Activated T-cell treated with anti-CD3 and anti-CD28 coated beads, Interleukin-2, amount 50 U/mL, for 24 hours (primary cell): ENCODE measurements at regions not wholly inside any gene's neighbourhood (a gene's known extent, or its start where the extent isn't known, plus 50 kb on each side); places are given as distances from the start of the nearest gene placed in this dataset.

Experiments used
- DNase-seq: peaks from one replicate; pipeline ENCODE4 v3.0.0-alpha.2; 2020
- H3K27ac Mint-ChIP-seq: 2 replicates; pipeline ENCODE4 v1.8.0; 2020; ENCODE audit warnings: mild to moderate bottlenecking, mixed read lengths
- H3K27me3 Mint-ChIP-seq: 2 replicates; pipeline ENCODE4 v1.8.0; 2020; ENCODE audit warnings: mixed read lengths
- H3K36me3 Mint-ChIP-seq: 2 replicates; pipeline ENCODE4 v1.8.0; 2020; ENCODE audit warnings: low read depth, mixed read lengths
- H3K4me1 Mint-ChIP-seq: 2 replicates; pipeline ENCODE4 v1.8.0; 2020; ENCODE audit warnings: low read depth, mixed read lengths
- H3K4me3 Mint-ChIP-seq: 2 replicates; pipeline ENCODE4 v1.8.0; 2020; ENCODE audit warnings: mild to moderate bottlenecking, moderate library complexity, mixed read lengths
- H3K9me3 Mint-ChIP-seq: 2 replicates; pipeline ENCODE4 v1.8.0; 2020; ENCODE audit warnings: mixed read lengths

DNA sequence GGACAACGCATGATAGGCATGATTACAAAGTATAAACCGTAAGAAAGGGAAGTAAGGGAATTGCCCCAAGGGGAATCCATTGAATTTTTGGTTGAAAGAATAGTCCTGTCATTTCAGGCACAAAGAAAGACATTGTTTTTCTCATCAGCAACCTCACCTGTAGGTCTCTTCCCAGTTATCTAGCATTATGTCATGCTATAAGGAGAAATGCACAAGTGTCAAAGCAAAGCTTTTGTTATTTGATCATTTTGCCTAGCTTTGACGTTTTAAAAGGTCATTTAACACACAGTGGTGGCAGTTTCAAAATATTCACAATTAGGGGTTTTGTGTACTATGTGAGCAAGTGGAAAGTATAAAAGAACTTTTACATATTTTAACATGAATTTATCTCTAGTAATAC, 796.2 kb upstream of the MIR17HG start:
- Mint-ChIP-seq H3K27me3 (no peaks in the 10 kb centered on the region), H3K36me3 (no peaks in the 10 kb centered on the region), H3K4me3 (no peak overlapping the region), H3K9me3 (peaks cover 29% of the 10 kb centered on the region), H3K27ac (no peak overlapping the region), H3K4me1 (no peaks in the 10 kb centered on the region)
- no peak for DNase-seq

DNA sequence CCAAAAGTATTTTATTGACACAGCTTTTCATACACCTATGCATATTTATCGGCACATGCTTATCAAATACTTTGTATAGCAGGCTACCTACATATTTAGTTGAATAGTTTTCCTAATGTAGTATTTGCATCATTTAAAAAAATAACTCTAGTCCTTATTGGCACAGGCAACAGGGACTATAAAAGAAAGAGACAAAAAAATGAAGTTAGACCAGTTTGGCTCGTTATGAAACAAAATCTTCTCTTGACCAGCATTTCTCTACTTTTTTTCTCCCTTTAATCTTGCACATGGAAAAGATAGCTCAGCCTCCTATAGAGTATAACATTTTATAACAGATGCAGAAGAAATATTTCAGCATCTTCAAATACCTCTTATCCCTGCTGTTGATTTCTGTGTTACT, 794.8 kb upstream of the MIR17HG start:
- Mint-ChIP-seq H3K4me1 (no peaks in the 10 kb centered on the region), H3K4me3 (no peak overlapping the region), H3K27me3 (no peaks in the 10 kb centered on the region), H3K27ac (no peak overlapping the region), H3K9me3 (peaks cover 26% of the 10 kb centered on the region), H3K36me3 (no peaks in the 10 kb centered on the region)
- DNase-seq = no peak

DNA sequence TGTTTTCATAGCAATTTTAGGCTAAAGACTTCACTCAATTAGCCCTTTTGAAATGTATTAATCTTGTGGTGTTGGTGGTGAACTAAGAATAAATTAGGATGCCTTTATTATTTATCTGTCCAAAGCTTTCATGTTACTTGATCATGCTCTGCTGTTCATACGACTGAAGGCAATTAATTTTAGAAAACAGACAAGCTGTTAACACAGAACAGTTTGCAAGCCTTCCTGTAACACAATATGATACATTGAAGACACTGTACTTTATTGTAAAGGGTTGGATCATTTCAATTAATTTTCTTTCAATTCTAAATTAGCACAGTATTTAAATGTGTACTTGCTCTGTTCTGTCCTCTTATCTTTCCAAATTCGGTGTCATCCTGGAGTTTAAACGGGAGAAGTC, 794.3 kb upstream of the MIR17HG start:
- H3K27ac Mint-ChIP-seq = no peak overlapping the region
- no peaks in the 10 kb centered on the region for H3K4me1 Mint-ChIP-seq
- no peak for DNase-seq
- peaks cover 21% of the 10 kb centered on the region for H3K9me3 Mint-ChIP-seq
- H3K4me3 Mint-ChIP-seq = no peak overlapping the region
- H3K27me3 Mint-ChIP-seq = no peaks in the 10 kb centered on the region
- no peaks in the 10 kb centered on the region for H3K36me3 Mint-ChIP-seq

DNA sequence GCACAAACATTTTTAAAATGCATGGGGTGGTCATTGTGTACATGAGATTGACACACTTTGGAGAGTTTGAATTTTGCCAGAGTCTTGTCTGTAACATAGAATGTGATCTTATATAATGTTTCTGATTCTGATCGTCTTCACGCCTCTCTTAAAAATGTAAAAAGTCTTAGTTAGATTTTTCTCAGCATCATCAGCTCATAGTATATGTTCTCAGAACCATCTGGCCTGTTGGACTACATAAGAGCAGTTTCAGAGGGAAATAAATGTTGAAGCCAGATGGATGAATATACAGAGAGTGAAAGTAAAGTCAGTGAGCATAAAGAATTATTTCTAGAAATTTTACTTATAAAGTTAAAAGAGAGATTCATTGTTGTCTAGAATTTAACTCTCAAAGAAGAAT, 789.9 kb upstream of the MIR17HG start:
- no peaks in the 10 kb centered on the region for H3K4me1 Mint-ChIP-seq
- H3K36me3 Mint-ChIP-seq = no peaks in the 10 kb centered on the region
- no peak for DNase-seq
- no peak overlapping the region for H3K27ac Mint-ChIP-seq
- no peaks in the 10 kb centered on the region for H3K27me3 Mint-ChIP-seq
- H3K9me3 Mint-ChIP-seq = peaks cover 15% of the 10 kb centered on the region
- H3K4me3 Mint-ChIP-seq = no peak overlapping the region

DNA sequence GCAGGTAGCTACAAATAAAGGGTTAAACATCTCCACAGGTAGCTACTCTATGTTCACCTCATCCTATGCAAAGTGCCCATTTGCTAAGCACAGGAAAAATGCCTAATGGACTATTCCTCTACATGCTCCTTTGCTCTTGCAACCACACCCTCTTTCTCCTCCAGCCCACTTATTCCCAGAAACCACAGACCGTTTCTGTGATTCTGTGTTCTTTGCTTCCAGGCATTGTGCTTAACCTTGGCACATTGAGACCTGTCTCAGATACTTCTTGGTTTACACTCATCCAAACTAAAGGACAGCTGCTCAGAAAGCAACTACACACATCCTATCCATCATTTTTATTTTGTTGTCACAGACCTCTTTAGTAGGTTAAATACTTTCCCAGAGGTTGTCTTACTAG, 785.0 kb upstream of the MIR17HG start:
- DNase-seq = no peak
- Mint-ChIP-seq H3K27ac (no peak overlapping the region), H3K27me3 (no peaks in the 10 kb centered on the region), H3K4me1 (no peaks in the 10 kb centered on the region), H3K9me3 (peaks cover 12% of the 10 kb centered on the region), H3K36me3 (no peaks in the 10 kb centered on the region), H3K4me3 (no peak overlapping the region)

DNA sequence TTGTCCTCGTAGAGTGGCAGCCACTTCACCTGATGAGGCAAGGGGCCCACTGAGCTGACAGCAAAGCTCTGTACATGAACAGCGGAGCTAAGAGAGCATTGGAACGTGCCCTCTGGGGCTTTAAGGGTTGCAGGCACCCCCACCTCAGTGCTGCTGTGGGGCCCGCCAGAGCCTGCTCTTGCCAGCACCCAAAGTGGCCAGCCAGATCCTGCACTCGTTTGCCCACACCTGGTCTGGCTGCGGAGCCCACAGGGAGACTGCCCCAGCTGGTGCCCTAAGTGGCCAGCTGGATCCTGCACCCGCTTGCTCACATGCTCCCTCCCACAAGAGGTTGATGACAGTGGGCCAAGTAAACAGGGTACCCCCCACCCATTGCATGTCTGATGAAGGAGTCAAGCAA, 783.4 kb upstream of the MIR17HG start:
- no peak overlapping the region for H3K27ac Mint-ChIP-seq
- no peaks in the 10 kb centered on the region for H3K36me3 Mint-ChIP-seq
- DNase-seq = no peak
- H3K4me1 Mint-ChIP-seq = no peaks in the 10 kb centered on the region
- H3K9me3 Mint-ChIP-seq = peaks cover 11% of the 10 kb centered on the region
- H3K27me3 Mint-ChIP-seq = no peaks in the 10 kb centered on the region
- H3K4me3 Mint-ChIP-seq = no peak overlapping the region

DNA sequence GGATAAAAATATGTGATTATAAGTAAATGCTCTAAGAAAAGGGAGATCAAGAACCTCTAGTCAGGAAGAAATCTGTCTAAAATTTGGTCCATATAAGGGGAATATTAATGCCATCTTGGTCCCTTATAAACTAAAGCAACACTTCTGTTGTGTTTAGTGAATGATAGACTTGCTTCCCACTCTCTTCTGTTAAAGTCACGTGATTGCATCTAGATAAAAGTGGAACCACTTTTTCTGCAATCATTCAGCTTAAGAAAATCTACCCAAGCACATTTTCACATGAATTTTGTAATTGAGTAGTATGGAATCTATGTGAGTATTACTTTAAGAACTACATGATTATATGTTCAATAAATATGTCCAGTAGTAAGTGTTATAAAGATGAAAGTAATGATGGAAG, 782.9 kb upstream of the MIR17HG start:
- Mint-ChIP-seq H3K36me3 (no peaks in the 10 kb centered on the region), H3K4me1 (no peaks in the 10 kb centered on the region), H3K27me3 (no peaks in the 10 kb centered on the region), H3K27ac (no peak overlapping the region), H3K4me3 (no peak overlapping the region), H3K9me3 (peaks cover 11% of the 10 kb centered on the region)
- no peak for DNase-seq

DNA sequence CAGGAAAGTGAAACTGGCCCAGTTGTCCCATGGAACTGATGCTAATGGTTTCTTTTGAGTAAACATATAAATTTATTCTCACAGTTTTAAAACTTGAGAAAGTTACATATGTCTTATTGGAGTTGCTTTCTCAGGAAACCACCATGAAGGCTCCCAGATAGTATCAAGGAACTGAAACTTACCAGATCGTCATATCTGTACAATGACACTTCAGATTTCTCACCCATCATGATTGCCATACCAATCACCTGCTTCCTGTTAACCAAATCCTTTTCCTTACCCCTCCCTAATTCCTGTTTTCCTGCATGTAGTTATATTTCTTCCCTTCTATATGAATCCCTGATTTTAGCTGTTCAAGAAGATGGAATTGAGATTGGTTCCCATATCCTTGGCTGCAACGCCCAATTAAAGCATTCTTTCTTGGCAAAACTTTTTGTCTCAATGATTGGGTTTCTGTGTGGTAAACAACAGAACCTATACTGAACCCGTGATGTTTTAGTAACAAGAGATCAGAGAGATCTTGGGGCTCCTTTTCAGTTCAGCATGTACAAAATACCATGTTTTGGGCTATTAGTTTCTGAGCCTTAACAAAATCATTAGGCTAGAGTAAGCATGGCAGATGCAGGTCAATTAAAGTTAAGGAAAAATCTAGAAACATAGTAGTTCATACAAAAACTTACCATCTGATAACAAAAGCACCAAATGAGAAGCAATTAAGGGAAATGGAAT, 781.3 kb upstream of the MIR17HG start:
- H3K27ac Mint-ChIP-seq = no peak overlapping the region
- peaks cover 11% of the 10 kb centered on the region for H3K9me3 Mint-ChIP-seq

DNA sequence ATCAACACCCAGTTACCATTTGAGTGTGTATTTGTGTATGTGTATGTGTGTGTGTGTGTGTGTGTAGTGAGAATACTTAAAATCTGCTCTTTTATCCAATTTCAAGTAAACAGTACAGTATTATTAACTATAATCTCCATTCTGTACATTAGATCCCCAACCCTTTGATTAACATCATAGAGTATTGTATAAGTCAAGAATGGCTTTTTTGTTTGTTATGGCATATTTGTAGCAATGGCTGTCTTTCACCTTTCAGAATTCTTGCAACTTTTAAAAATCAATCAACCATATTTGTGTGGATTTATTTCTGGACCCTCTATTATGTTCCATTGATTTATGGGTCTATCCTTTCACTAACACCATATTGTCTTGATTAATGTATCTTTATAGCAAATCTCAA, 779.3 kb upstream of the MIR17HG start:
- Mint-ChIP-seq H3K27ac (no peak overlapping the region), H3K36me3 (no peaks in the 10 kb centered on the region), H3K9me3 (peaks cover 9% of the 10 kb centered on the region), H3K27me3 (no peaks in the 10 kb centered on the region), H3K4me3 (no peak overlapping the region), H3K4me1 (no peaks in the 10 kb centered on the region)
- DNase-seq = no peak

More for the DNA sequence above, 781.3 kb upstream of the MIR17HG start:
- DNase-seq = no peak
- Mint-ChIP-seq H3K4me3 (no peak overlapping the region), H3K36me3 (no peaks in the 10 kb centered on the region), H3K4me1 (no peaks in the 10 kb centered on the region), H3K27me3 (no peaks in the 10 kb centered on the region)

DNA sequence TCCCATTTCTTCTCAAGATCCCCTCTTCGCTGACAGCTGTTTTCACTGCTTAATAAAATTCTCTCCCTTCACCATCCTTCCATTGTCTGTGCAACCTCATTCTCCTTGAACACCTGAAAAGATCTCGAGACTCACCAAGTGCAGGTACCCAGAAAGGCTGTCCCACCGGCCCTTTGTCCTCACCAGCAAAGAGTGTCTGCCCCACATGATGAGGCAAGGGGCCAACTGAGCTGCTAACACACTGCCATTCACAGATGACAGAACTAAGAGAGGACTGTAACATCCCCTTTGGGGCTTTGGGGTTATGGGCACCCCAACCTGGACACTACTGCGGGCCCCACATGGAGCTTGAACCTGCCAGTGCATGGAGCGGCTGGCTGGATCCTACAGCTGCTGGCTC, 771.4 kb upstream of the MIR17HG start:
- Mint-ChIP-seq H3K36me3 (no peaks in the 10 kb centered on the region), H3K9me3 (peaks cover 17% of the 10 kb centered on the region), H3K4me1 (no peaks in the 10 kb centered on the region), H3K27me3 (no peaks in the 10 kb centered on the region), H3K4me3 (no peak overlapping the region), H3K27ac (no peak overlapping the region)
- no peak for DNase-seq

DNA sequence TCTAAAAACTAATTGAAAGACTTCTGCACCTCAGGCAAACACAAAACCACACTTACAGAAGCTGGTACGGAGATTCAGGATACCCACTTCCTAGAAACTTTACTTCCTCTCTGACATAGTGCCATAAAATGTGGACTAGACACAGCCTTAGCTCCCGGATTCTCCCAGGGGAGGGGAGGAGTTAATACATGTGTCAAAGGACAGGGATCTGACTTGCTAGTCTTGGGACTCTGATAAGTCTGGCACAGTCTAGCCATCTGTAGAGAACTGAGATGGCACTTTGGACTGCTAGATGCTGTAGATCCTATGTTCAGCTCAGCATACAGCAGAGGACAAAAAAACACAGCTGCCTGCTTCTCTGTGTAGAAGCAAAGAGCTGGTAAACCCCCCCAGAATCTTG, 769.8 kb upstream of the MIR17HG start:
- H3K4me1 Mint-ChIP-seq = no peaks in the 10 kb centered on the region
- H3K9me3 Mint-ChIP-seq = peaks cover 19% of the 10 kb centered on the region
- H3K4me3 Mint-ChIP-seq = no peak overlapping the region
- no peak overlapping the region for H3K27ac Mint-ChIP-seq
- no peaks in the 10 kb centered on the region for H3K36me3 Mint-ChIP-seq
- H3K27me3 Mint-ChIP-seq = no peaks in the 10 kb centered on the region
- DNase-seq = no peak

DNA sequence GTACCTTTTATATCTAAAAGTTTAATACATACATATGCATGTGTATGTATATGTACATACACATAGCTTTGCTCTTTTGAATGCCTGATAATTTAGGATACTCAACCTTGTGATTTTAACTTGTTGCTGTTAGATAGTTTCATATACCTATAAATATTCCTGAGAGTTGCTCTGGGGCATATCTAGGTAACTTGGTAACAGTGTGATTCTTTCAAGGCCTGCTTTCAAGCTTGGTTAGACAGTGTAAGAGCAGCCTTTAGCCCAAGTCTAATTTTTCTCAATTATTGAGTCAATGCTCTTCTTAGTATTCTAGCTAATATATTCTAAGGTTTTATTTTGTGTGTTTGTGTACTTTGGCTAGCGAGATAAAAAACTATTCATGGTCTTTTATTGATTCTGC, 762.1 kb upstream of the MIR17HG start:
- H3K27ac Mint-ChIP-seq = no peak overlapping the region
- no peak overlapping the region for H3K4me3 Mint-ChIP-seq
- H3K4me1 Mint-ChIP-seq = no peaks in the 10 kb centered on the region
- no peak for DNase-seq
- peaks cover 22% of the 10 kb centered on the region for H3K9me3 Mint-ChIP-seq
- no peaks in the 10 kb centered on the region for H3K36me3 Mint-ChIP-seq
- H3K27me3 Mint-ChIP-seq = no peaks in the 10 kb centered on the region

DNA sequence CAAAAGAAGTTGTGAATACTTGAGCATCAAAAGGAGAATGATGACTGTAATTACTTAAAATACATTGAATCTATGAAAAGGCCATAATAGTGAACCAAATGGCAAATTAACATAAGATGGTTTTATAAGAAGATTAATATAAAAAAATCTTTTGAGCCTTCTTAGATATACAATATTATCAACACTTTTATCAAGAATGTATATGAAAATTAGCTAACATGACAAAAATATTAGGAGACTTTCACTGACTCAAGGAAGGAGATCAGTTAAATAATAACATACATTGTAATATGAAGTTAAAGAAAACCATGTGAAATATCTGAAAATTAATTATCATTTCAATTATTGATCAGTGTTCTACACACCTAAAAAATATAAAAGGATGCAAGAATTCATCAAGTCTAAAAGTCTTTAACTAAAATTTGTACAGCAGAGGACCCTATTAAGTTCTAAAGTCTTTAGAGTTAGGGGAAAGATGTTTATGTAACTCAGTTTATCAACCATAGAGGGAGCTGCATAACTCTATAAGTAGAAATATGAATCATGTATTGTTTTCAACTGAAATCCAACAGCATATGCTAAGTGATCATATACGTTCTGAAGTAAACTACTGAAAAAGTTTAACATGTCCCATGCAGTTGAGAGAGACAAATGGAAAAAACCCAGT, 756.1 kb upstream of the MIR17HG start:
- H3K9me3 Mint-ChIP-seq = peaks cover 9% of the 10 kb centered on the region
- no peaks in the 10 kb centered on the region for H3K36me3 Mint-ChIP-seq
- H3K4me1 Mint-ChIP-seq = no peaks in the 10 kb centered on the region
- DNase-seq = no peak
- H3K27me3 Mint-ChIP-seq = no peaks in the 10 kb centered on the region
- H3K27ac Mint-ChIP-seq = no peak overlapping the region
- H3K4me3 Mint-ChIP-seq = no peak overlapping the region

DNA sequence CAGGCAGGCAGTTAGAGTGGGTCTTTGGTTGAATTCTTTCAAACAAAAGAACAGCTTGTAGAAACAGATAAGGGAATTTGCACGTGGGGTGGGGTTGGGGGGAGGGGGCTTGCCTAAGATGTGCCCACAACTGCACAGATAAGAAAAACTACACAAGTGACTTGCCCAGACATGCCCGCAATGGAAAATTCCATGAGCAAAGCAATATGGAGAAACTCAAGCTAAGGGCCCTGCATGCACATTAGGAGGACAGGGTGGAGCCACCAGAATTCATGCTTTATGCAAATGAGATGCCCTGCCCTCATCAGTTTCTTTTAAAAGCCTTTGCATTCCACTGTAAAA, 755.6 kb upstream of the MIR17HG start:
- H3K27ac Mint-ChIP-seq = no peak overlapping the region
- H3K9me3 Mint-ChIP-seq = peaks cover 9% of the 10 kb centered on the region
- H3K4me1 Mint-ChIP-seq = no peaks in the 10 kb centered on the region
- no peak for DNase-seq
- H3K27me3 Mint-ChIP-seq = no peaks in the 10 kb centered on the region
- no peak overlapping the region for H3K4me3 Mint-ChIP-seq
- H3K36me3 Mint-ChIP-seq = no peaks in the 10 kb centered on the region

DNA sequence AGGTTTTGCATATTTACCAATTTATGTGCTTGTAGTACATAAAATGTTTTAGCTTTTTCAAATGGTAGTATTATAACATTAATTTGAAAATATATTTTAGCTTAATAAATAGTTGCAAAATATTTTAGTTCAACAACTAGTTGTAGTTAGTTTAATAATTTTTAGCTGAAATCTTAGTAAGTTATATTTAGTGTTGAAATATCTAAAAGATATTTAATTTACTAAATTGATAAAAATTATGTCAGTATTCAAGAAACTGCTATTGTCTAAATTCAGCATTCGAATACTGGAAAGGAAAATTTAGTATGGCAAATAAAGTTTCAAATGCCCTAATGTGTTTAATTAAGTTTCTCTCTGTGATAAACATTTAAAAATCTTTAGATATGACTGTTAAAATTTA, 754.5 kb upstream of the MIR17HG start:
- no peaks in the 10 kb centered on the region for H3K27me3 Mint-ChIP-seq
- no peak overlapping the region for H3K27ac Mint-ChIP-seq
- DNase-seq = no peak
- H3K9me3 Mint-ChIP-seq = peaks cover 9% of the 10 kb centered on the region
- no peaks in the 10 kb centered on the region for H3K36me3 Mint-ChIP-seq
- no peak overlapping the region for H3K4me3 Mint-ChIP-seq
- H3K4me1 Mint-ChIP-seq = no peaks in the 10 kb centered on the region

DNA sequence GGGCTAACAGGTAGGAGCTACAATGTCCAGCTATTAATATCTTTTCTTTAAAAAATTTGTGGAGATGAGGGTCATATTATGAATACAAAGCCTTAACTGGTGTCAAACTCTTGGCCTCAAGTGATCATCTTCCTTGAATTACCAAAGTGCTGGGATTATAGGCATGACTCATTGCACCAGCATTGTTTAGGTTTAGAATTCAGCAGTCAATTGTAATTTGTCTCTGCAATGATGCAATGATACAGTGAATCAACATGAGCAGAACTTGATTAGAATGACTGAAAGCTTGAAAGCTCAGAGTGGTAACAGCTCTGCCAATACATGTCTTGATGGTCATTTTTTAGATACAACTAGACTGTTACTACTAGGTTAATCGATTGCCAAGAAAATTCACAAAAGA, 752.8 kb upstream of the MIR17HG start:
- H3K4me1 Mint-ChIP-seq = no peaks in the 10 kb centered on the region
- no peaks in the 10 kb centered on the region for H3K36me3 Mint-ChIP-seq
- no peak overlapping the region for H3K4me3 Mint-ChIP-seq
- H3K27me3 Mint-ChIP-seq = no peaks in the 10 kb centered on the region
- H3K27ac Mint-ChIP-seq = no peak overlapping the region
- DNase-seq = no peak
- H3K9me3 Mint-ChIP-seq = peaks cover 11% of the 10 kb centered on the region
